GM10266 (cell line): ENCODE measurements at regions not wholly inside any gene's neighbourhood (a gene's known extent, or its start where the extent isn't known, plus 50 kb on each side); places are given as distances from the start of the nearest gene placed in this dataset.
"Not testable (repeated sequence)": the region's sequence is repeated elsewhere in the genome, so short reads cannot be mapped to it uniquely, and the experiment has no call there.

Experiments used
- DNase-seq: peaks from one replicate; pipeline ENCODE4 v3.0.0; 2012; ENCODE audit errors: extremely low spot score
- TF ChIP-seq, protein P1 (sequence below): IDR thresholded peaks from 2 replicates; pipeline ENCODE4 v1.5.1; 2012; ENCODE audit warnings: mild to moderate bottlenecking, low read depth; ENCODE audit not compliant: control insufficient read depth, insufficient read depth; ENCODE audit errors: missing control alignments

DNA sequence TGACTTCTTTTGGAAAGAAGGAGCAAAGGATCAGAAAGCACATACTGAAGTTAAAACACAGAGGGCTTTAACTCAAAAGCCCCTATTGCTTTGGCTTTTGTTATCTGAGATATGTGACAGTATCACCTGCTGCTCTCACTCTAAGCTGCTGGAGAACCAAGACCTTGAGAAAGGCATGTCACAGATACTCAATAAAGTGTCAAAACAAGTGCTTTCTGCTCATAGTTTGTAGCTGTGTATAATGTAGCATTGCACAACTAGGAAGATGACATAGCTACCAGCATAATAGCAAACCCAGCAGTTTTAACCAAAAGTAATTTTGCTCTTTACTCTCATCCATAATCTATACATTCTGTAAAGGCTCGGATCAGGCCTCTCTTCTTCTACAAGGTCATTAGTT is 159.6 kb downstream of the LHFPL1 start:
- no peak for DNase-seq

DNA sequence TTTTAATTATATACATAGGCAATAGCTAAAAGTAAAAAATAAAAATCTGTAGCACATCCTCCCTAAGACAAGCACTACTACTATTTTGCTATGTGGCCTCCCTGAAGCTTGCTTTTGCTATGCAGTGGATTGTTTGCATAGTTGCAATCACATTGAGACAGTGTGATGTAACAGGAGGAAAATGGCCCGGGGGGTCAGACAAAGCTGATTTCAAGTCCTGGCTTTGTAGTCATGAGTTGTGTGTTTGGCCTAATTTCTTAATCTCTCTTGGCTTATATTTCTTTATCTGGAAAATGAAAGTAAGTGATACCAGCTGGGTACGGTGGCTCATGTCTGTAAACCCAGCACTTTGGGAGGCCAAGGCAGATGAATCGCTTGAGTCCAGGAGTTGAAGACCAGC is 166.6 kb downstream of the LHFPL1 start:
- DNase-seq, result no peak
- TF ChIP-seq, protein P1, sequence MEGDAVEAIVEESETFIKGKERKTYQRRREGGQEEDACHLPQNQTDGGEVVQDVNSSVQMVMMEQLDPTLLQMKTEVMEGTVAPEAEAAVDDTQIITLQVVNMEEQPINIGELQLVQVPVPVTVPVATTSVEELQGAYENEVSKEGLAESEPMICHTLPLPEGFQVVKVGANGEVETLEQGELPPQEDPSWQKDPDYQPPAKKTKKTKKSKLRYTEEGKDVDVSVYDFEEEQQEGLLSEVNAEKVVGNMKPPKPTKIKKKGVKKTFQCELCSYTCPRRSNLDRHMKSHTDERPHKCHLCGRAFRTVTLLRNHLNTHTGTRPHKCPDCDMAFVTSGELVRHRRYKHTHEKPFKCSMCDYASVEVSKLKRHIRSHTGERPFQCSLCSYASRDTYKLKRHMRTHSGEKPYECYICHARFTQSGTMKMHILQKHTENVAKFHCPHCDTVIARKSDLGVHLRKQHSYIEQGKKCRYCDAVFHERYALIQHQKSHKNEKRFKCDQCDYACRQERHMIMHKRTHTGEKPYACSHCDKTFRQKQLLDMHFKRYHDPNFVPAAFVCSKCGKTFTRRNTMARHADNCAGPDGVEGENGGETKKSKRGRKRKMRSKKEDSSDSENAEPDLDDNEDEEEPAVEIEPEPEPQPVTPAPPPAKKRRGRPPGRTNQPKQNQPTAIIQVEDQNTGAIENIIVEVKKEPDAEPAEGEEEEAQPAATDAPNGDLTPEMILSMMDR, result no peak

More for the DNA sequence above, 159.6 kb downstream of the LHFPL1 start:
- TF ChIP-seq, protein P1, result no peak

DNA sequence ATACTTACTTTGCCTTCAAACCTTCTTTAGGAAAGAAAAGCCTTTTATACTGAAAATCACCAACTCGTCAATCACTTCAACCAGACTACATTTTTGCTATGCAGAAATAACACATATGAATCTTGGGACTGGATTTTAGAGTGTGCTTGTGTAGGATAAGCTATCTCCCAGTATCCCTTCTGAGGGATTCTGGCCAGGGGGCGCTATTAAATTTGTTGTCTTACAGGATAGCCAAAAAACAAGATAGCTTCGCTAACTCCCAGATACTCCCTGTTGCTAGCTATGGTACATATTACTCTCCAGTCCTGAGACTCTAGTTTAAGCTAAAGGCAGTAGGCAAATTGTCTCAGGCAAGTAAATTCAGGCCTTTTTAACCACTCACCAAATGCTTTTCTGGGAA is 167.2 kb downstream of the LHFPL1 start:
- TF ChIP-seq, protein P1, result no peak
- DNase-seq, result no peak

DNA sequence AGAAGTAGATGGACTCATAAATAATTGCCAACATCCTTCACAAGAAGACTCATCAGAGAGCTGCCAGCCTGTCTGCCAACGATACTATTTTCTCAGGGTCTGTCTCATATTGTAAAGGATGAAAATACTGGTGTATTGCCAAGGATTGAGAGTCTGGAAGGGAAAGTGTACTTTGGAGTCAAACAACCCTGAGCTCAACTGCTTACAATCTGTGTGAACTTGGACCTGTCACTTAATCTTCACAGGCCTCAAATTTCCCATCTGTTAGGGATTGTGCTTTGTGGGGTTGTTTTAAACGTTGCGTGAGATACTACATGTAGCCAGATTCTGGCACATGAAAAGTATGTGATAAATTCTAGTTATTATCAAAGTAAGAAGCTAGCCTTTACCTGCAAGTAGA is 169.1 kb downstream of the LHFPL1 start:
- DNase-seq, result no peak
- TF ChIP-seq, protein P1, result no peak

DNA sequence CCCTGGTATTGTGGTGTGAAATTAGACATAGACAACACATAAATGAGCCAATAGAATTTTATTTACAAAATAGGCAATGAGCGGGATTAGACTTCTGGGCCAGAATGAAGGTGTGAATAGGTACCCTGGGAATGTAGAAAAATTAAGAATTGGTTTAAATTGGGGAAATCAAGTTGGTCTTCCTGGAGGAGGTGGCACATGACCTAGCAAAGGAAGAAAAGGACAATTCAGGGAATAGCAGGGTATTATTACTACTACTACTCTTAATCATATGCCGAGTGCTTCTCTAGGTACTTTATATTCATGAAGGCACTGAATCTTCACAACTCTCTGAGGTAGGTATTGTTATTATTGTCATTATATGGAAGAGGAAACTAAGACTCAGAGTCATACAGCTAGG is 202.1 kb downstream of the LHFPL1 start:
- TF ChIP-seq, protein P1, result no peak
- no peak for DNase-seq

DNA sequence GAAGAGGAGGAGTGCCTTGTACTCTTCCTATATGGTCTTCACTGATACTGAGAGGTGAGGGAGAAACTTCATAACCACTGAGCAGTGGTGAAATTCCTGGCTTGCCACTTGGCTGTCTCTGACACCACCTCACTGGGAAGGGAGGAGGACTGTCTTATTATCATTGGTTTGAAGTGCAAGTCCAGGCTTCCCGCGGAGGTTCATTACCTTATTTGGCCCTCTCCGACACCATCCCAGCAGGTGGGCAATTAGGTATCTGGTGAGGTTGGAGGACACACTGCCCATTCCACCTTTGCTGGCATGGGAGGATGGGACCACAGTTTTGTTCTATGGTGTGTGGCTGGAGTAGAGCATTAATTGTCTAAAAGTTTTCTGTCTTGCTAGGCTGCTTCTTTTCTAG is 206.1 kb downstream of the LHFPL1 start:
- TF ChIP-seq, protein P1, result no peak
- no peak for DNase-seq

DNA sequence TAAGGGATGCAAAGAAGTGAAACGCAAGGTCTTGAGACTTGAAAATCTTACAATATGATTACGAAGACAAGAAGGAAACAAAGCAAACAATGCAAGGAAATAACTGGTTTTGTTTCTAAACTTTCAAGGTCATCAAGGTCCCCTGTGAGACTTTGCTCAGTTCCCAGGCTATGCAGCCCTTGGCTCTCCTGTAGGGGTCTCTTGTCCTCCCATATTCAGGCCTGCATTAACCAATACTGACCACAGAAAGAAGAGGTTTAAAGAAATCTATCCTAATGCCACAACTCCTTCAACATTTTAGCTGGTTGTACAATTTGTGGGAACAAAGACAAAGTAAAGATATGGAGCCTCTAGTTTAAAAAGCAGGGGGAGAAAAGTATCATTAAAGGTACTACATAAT is 209.2 kb downstream of the LHFPL1 start:
- TF ChIP-seq, protein P1, result no peak
- no peak for DNase-seq

DNA sequence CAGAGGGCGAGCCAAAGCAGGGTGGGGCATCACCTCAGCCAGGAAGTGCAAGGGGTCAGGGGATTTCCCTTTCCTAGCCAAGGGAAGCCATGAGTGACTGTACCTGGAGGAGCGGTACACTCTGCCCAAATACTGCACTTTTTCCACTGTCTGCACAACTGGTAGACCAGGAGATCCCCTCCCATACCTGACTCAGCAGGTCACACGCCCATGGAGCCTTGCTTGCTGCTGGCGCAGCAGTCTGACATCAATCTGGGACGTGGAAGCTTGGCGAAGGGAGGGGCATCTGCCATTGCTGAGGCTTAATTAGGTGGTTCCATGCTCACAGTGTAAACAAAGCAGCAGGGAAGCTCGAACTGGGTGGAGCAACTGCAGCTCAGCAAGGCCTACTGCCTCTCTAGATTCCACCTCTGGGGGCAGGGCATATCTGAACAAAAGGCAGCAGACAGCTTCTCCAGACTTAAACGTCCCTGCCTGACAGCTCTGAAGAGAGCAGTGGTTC is 217.7 kb downstream of the LHFPL1 start:
- DNase-seq, result not testable (repeated sequence)
